Liver (tissue), 3 donors: ENCODE measurements at regions not wholly inside any gene's neighbourhood (a gene's known extent, or its start where the extent isn't known, plus 50 kb on each side); places are given as distances from the start of the nearest gene placed in this dataset.

Experiments used
- ATF3 ChIP-seq: IDR thresholded peaks from 2 replicates; pipeline ENCODE4 v1.6.1; 2016; ENCODE audit warnings: antibody characterized with exemption
- CTCF ChIP-seq: fragments of 150-350 bp; IDR thresholded peaks from 2 replicates; pipeline ENCODE4 v1.5.1; 2017; ENCODE audit warnings: improper control_type of control experiment, low read depth, low read length; ENCODE audit not compliant: missing input control
- FOXA1 ChIP-seq: IDR thresholded peaks from 2 replicates; pipeline ENCODE4 v1.6.1; 2016; ENCODE audit warnings: antibody characterized with exemption
- HNF4G ChIP-seq: IDR thresholded peaks from 2 replicates; pipeline ENCODE4 v1.6.1; 2016; ENCODE audit warnings: antibody characterized with exemption
- JUND ChIP-seq, 2 donors: IDR thresholded peaks; 2 replicates each; pipeline ENCODE4 v1.6.1; 2016; ENCODE audit warnings: antibody characterized with exemption in 2 of 2
- MAX ChIP-seq: IDR thresholded peaks from 2 replicates; pipeline ENCODE4 v1.6.1; 2016; ENCODE audit warnings: antibody characterized with exemption
- RAD21 ChIP-seq, 2 donors: IDR thresholded peaks; 2 replicates each; pipeline ENCODE4 v1.6.1; 2016; ENCODE audit warnings: antibody characterized with exemption in 2 of 2, mild to moderate bottlenecking in 2 of 2
- REST ChIP-seq: IDR thresholded peaks from 2 replicates; pipeline ENCODE4 v1.6.1; 2016; ENCODE audit warnings: antibody characterized with exemption, mild to moderate bottlenecking
- TAF1 ChIP-seq: conservative IDR thresholded peaks from 2 replicates; pipeline ENCODE4 v1.6.1; 2016; ENCODE audit warnings: antibody characterized with exemption, mild to moderate bottlenecking
- YY1 ChIP-seq: IDR thresholded peaks from 2 replicates; pipeline ENCODE4 v1.6.1; 2016; ENCODE audit warnings: antibody characterized with exemption, mild to moderate bottlenecking
- ZBTB33 ChIP-seq: IDR thresholded peaks from 2 replicates; pipeline ENCODE4 v1.6.1; 2016; ENCODE audit warnings: antibody characterized with exemption
- donor health status: healthy.
- donor health status: healthy.

GRCh38 chr4:104615496-104615895 is 120.8 kb upstream of the CXXC4 start:
- TF ChIP-seq ATF3: no peak
- no peak for TF ChIP-seq CTCF
- TF ChIP-seq HNF4G: no peak
- TF ChIP-seq YY1: no peak
- TF ChIP-seq MAX: no peak
- TF ChIP-seq TAF1: no peak
- no peak for TF ChIP-seq ZBTB33
- TF ChIP-seq REST: no peak
- no peak for TF ChIP-seq FOXA1
- TF ChIP-seq RAD21 (IDR thresholded peaks at IDR 0.05): no peak
- TF ChIP-seq JUND (IDR thresholded peaks at IDR 0.05): no peak
